ENCODE measurements at regions not wholly inside any gene's neighbourhood (a gene's known extent, or its start where the extent isn't known, plus 50 kb on each side); places are given as distances from the start of the nearest gene placed in this dataset.

DNA sequence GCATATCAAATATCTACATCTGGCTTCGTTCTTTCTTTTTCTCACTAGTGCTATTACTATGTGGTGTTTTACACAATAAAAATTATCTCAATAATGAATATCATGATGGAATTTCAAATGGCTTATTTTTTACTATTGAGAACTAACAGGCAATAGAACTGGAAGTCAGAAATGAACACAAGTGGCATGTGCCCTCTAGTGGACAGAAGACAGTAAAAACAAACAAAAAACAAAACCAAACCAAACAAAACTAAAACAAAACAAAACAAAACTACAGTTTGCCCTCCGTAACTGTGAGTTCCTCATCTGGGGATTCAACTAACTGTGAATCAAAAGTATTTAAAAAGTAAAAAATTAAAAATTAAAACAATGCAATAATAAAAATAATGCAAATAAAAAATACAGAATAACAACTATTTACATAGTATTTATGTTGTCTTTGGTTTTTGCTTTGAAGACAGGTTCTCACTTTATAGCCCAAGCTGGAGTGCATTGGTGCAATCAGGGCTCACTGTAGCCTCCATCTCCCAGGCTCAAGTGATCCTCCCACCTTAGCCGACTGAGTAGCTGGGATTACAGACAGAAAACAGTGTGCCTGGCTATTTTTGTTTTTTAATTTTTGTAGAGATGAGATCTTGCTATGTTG is 195.6 kb upstream of the TACR3 start:
- Histone ChIP-seq H3K4me2 (ENCODE audit: insufficient read depth, low read length) (no peak overlapping the region), H3K9me3 (replicated peaks; ENCODE audit: control insufficient read depth, insufficient read depth, low read depth, low read length) (no peaks in the 10 kb centered on the region), H3K9ac (ENCODE audit: insufficient read depth in 1 of 2, low read depth in 2 of 2, low read length in 2 of 2) (no peak overlapping the region), H2AFZ (ENCODE audit: low read depth, low read length) (no peak overlapping the region), H4K20me1 (replicated peaks; ENCODE audit: control insufficient read depth, insufficient read depth, low read length) (no peaks in the 10 kb centered on the region), H3K9me1 (ENCODE audit: control insufficient read depth, insufficient read depth, low read length) (no peaks in the 10 kb centered on the region), H3K4me3 (no peak overlapping the region), H3K4me1 (replicated peaks in 1 of 2; ENCODE audit: control insufficient read depth in 2 of 2, insufficient read depth in 2 of 2, low read length in 2 of 2) (no peaks in the 10 kb centered on the region), H3K36me3 (ENCODE audit: control insufficient read depth, insufficient read depth, low read length) (no peaks in the 10 kb centered on the region), H3K79me2 (ENCODE audit: control insufficient read depth, insufficient read depth, low read length) (no peaks in the 10 kb centered on the region), H3K27me3 (ENCODE audit: control insufficient read depth in 2 of 2, insufficient read depth in 2 of 2, low read length in 2 of 2) (no peaks in the 10 kb centered on the region), H3K27ac (ENCODE audit: extremely low read depth, low read depth, low read length) (no peak overlapping the region)
- in situ Hi-C loops (cut with MboI), result no loop called here
- POLR2A ChIA-PET, result no interaction called here
- 0% methylated on average over 3 of the region's 3 CpGs for WGBS (ENCODE audit: insufficient coverage, low coverage, missing lambda C conversion rate)
- no peak for TF ChIP-seq RAD51 (IDR thresholded peaks at IDR 0.05; ENCODE audit: borderline replicate concordance, low read depth)
- peak; percentile 33 to 48 for TF ChIP-seq RAD21 (CRISPR knock-in tag; conservative IDR thresholded peaks at IDR 0.05 in 1 of 2, IDR thresholded peaks at IDR 0.05 in 1 of 2)
- TF ChIP-seq, protein P1, sequence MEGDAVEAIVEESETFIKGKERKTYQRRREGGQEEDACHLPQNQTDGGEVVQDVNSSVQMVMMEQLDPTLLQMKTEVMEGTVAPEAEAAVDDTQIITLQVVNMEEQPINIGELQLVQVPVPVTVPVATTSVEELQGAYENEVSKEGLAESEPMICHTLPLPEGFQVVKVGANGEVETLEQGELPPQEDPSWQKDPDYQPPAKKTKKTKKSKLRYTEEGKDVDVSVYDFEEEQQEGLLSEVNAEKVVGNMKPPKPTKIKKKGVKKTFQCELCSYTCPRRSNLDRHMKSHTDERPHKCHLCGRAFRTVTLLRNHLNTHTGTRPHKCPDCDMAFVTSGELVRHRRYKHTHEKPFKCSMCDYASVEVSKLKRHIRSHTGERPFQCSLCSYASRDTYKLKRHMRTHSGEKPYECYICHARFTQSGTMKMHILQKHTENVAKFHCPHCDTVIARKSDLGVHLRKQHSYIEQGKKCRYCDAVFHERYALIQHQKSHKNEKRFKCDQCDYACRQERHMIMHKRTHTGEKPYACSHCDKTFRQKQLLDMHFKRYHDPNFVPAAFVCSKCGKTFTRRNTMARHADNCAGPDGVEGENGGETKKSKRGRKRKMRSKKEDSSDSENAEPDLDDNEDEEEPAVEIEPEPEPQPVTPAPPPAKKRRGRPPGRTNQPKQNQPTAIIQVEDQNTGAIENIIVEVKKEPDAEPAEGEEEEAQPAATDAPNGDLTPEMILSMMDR (IDR thresholded peaks at IDR 0.05 in 2 of 3, conservative IDR thresholded peaks at IDR 0.05 in 1 of 3; ENCODE audit: insufficient read depth in 2 of 3, low read depth in 1 of 3, low read length in 3 of 3), result peak; percentile 6 to 46 (median 15); a peak in 3 of 6 replicates
- TF ChIP-seq ZNF274 (IDR thresholded peaks at IDR 0.05; ENCODE audit: borderline replicate concordance, low read depth, low read length), result no peak
- TF ChIP-seq ZNF197 (CRISPR knock-in tag; IDR thresholded peaks at IDR 0.05; ENCODE audit: low read depth), result no peak
- TF ChIP-seq PCBP2 (IDR thresholded peaks at IDR 0.05; ENCODE audit: low read depth, low read length, poor library complexity, severe bottlenecking), result no peak
- TF ChIP-seq XRCC3 (IDR thresholded peaks at IDR 0.05), result no peak
- no peak for TF ChIP-seq ZC3H11A (IDR thresholded peaks at IDR 0.05; ENCODE audit: low read depth, low read length)
- CTCF ChIA-PET (ENCODE audit: low intra/inter-chr PET ratio), result no interaction called here
- BruUV-seq (replicated peaks), result no TSS peak
- DNase-seq (ENCODE audit: extremely low read depth in 1 of 4, low spot score in 3 of 4) (peak in 3 of 4 experiments; percentile 8 to 9 (median 8)), FAIRE-seq (no peak), ATAC-seq (no peak)
- intact Hi-C loops (cut with micrococcal nuclease), result loop anchor here (5.0 kb wide), 1 partner anchor 708 kb away; no protein-coding TSS in a partner anchor
